ENCODE measurements at regions not wholly inside any gene's neighbourhood (a gene's known extent, or its start where the extent isn't known, plus 50 kb on each side); places are given as distances from the start of the nearest gene placed in this dataset.
"Not testable (repeated sequence)": the region's sequence is repeated elsewhere in the genome, so short reads cannot be mapped to it uniquely, and the experiment has no call there.

DNA sequence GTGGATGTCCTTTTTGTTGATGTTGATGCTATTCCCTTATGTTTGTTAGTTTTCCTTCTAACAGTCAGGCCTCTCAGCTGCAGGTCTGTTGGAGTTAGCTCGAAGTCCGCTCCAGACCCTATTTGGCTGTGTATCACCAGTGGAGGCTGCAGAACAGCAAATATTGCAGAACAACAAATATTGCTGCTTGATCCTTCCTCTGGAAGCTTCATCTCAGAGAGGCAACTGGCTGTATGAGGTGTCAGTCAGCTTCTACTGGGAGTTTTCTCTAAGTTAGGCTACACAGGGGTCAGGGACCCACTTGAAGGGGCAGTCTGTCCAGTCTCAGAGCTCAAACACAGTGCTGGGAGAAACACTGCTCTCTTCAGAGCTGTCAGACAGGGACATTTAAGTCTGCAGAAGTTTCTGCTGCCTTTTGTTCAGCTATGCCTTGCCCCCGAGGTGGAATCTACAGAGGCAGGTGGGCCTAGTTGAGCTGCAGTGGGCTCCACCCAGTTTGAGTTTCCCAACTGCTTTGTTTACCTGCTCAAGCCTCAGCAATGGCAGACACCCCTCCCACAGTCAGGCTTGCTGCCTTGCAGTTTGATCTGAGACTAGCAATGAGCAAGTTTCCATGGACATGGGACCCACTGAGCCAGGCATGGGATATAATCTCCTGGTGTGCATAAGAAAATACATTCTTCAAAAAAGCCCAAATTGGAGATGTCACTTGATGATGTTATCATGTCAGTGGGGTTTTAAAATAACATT is 99.5 kb downstream of the KDM5D start:
- DNase-seq: no peak

DNA sequence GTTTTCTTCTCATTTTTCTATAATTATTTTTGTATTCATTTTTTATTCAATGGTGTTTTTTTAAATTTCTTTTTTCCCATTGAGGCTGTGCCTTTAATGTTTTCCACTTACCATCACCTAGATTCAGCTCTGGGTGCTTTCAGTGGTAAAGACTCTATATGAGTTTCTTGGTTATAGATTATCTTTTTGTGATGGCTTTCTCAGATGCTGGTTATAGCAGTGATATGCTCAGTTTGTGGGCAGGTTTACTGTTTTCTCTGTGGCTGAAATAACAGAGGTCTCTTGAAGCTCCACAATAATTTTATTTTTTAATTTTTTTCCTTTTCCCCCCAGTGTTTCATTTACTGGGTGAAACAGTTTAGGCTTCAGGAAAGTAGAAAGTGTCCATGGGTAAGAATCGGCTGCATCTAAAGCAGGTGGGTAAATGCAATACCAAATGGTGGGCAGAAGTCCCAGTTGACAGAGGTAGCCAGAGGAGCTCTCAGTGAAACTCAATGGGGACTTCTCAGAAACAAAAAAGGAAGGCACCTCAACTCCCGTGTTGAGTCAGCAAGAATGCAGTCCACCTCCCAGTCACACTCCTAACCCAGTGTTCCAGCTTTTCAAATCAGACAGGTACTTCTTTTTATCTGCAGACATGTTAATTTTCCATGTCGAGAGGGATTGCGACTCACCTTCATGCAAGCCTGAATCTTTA is 106.7 kb downstream of the KDM5D start:
- no peak for DNase-seq

DNA sequence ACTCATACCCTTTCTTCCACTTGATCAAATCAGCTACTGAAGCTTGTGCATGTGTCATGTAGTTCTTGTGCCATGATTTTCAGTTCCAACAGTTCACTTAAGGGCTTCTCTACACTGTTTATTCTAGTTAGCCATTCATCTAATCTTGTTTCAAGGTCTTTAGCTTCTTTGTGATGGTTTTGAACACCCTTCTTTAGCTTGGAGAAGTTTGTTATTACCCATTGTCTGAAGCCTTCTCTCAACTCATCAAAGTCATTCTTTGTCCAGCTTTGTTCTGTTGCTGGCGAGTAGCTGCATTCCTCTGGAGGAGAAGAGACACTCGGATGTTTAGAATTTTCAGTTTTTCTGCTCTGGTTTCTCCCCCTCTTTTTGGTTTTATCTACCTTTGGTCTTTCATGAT is 115.6 kb downstream of the KDM5D start:
- no peak for DNase-seq

DNA sequence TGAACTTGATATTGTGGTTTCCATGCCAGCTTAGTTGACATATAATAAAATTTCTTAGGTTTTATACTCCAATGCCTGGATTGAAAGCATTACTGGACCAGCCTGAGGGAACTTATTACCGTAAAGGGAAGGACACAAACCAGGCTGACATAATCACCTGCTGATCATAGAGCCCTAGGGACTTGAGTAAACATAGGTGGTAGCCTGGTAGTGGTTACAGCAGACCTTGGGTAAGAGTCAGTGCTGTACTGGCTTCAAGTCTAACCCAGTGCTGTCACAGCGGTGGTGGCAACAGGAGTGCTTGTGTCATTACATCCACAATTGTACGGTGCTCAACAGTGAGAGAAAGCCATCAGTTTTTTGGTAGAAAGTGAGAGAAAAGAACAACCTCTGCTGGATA is 122.1 kb downstream of the KDM5D start:
- no peak for DNase-seq

DNA sequence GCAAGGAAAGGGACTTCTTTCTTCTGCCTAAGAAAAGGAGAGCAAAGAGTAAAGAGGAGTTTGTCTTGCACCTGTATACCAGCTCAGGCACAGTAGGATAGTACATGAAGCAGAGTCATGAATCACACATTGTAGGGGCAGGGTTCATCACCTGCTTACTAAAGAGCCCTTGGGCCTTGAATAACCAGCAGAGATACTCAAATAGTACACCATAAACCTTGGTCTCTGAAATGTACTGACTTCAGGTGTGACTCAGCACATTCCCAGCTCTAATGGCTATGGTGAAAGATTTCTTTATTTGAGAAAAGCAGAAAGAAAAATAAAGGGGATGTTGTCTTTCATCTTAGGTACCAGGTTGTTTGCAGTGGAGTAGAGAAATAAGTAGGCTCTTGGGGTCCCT is 122.8 kb downstream of the KDM5D start:
- DNase-seq: no peak

DNA sequence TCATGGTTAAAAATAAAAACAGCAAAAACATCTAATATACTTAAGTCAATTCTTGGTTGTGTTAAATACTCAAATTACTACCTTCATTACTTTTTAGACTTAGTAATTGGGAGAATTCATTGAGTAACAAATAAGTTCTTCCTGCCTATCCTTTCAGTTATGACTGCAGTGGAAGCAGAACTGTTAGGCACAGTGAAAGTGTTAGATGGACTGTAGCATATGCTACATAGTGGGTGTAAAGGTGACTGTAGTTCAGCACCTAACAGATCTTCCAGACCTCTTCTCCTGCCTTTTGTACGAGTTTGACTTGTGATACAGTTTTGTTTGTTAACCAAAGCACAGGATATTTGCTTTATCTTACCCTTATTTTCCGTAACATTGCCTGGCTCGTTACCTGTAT is 143.4 kb downstream of the KDM5D start:
- DNase-seq: no peak

DNA sequence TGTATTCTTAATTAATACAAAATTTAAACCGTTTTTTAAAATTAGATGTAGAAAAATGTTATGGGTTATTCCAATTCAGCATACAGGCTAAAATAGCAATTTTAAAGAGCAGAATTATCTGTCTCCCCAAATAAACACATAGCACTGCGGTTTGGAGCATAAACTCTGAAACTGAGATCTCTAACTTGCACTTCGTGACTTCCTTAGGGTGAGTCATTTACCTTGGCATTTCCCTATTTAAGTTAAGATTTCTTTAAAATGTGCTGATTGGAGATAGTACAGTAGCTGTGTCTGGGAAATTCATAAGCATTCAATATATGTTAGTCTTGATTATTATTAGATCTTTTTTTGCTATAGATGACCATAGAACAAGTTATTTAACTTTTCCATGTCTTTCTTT is 143.8 kb downstream of the KDM5D start:
- DNase-seq: no peak

DNA sequence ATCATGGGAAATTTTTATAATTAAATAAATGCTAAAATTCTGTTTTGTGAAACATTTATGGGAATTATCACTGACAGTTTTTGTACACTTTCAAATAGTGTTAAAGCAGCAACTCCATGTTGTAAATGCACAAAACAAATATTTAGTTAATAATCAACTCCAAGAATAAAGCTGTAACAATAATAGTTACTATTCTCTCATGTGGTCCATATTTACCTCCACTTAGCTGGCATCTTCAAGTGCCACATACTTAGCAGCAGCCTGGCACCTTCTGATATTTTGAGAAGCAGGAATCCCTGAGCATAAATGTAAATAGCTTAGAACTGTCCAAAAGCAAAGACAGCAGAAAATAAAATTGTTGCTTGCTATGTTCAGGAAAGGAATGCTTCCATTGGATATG is 154.3 kb downstream of the KDM5D start:
- no peak for DNase-seq

DNA sequence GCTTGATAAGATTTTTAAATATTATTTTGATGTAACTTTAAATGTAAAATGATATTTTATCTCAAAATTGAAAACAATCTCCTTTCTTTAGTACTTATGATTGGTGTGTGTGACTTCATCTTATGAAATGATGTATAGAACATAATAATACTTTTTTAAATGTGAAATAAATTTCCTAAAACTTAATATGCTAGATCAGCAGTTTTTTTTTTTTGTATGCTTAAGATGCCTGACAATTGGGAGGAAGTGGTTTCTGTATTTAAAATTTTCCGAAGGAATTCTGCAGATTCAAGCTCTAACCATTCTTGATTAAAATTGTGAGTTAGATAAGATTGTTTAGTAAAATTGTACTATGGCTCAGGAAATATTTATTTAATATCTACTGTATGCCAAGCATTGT is 154.9 kb downstream of the KDM5D start:
- no peak for DNase-seq

DNA sequence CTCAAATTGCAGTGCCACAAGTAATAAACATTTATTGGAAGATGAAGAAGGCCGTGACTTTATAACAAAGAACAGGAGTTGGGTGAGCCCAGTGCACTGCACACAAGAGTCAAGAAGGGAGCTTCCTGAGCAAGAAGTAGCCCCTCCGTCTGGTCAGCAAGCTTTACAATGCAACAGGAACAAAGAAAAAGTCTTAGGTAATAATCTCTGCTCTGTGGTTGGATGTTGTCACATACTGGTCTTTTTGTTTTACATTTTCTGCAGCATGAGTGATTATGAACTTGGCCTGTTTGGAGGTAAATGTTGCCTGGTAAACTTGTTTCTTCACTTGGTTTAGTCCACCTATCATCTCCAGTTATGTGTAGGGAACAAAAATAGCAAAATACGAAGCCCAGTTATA is 157.2 kb downstream of the KDM5D start:
- DNase-seq: no peak

DNA sequence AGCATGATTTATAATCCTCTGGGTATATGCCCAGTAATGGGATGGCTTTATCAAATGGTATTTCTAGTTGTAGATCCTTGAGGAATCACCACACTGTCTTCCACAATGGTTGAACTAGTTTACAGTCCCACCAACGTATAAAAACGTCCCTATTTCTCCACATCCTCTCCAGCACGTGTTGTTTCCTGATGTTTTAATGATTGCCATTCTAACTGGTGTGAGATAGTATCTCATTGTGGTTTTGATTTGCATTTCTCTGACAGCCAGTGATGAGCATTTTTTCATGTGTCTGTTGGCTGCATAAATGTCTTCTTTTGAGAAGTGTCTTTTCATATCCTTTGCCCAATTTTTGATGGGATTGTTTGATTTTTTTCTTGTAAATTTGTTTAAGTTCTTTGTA is 163.5 kb downstream of the KDM5D start:
- not testable (repeated sequence) for DNase-seq

DNA sequence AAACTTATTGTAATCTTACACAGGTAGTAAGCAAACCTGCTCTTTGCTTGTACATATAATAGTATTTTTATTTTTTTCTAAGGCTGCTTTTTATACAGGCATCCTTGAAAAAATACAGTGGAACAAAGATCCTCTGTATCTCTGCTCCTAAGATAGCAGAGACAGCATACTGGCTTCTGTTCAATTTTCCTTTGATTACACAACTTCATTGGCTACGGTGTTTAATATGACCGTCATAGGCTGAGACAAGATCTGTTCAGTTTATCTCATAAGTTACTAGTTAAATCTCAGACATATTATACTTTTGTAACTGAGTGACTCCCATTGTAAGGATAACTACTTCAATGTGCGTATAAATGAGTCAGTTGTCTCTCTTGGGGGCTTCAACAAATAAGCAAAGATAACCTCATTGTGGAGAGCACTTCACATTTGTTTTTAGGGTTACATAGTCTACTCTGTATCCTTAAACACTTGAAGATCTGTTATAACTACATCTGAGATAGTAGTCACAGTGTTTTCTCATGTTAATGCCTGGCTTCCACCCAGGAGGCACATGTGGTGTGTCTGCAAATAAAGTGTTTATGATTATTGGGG is 166.1 kb downstream of the KDM5D start:
- DNase-seq: no peak

DNA sequence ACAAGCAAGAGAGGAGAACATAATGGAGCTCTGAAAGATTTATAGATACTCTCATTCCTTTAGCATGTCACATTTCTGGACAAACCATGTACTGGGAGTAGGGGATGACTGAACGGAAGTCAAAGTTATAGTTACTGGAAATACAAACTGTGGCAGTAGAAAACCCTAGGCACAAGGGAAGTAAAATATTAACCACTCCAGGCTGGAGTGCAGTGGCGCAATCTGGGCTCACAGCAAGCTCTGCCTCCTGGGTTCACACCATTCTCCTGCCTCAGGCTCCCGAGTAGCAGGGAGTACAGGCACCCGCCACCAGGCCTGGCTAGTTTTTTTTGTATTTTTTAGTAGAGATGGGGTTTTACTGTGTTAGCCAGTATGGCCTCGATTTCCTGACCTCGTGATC is 167.3 kb downstream of the KDM5D start:
- DNase-seq: no peak

DNA sequence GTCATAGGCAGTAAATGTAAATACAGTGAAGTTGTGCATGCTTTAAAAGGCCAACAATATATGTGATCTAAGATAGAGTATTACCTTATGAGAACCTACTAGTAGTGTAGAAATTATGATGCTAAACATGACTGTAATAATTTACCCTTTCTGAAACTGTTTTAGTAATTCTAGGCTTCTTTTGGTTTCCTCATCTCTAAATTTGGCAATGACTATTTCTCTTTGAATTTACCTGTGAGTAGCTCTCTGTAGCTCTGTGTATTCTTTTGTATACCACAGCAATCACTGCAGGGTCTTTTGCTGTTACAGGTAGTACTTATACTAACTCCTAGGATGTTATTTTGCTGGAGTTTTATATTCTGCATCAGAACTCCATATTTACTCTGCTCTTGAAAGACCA is 169.6 kb downstream of the KDM5D start:
- no peak for DNase-seq

DNA sequence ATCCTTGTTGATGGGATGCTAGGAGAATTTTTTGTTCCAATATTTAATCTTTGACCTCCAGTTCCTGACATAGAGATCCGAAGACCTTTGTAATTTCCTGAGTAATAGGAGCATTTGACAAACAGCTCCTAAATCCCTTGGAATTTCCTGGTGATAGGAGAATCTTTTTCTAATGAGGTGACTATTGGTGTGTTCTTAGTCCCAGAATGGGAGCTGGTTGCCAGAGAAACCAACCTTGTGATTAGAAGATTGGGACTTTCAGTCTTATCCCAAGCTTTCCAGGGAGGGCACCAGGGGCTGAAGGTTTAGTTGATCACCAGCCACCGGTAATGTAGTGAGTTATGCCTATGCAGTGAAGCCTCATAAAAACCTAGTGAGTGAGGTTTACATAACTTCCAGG is 170.9 kb downstream of the KDM5D start:
- no peak for DNase-seq

DNA sequence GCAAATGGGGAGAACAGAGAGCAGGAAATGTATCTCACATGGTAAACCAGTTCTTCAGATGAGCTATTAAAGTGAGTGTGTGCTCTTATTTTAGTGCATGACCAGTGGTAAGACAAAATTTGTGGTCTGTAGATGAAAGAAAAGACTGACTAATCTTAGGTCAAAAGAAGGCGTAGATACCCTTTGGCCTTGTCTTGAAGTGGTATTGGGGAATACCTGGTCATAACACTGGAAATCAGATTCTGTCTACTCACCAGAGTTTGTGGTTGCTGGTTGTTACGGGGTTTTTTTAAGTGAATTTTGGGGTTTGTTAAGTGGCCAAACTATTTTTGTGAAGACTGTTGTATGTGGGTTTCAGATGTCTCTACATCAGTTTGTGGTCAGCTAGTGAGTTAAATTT is 173.5 kb downstream of the KDM5D start:
- no peak for DNase-seq

DNA sequence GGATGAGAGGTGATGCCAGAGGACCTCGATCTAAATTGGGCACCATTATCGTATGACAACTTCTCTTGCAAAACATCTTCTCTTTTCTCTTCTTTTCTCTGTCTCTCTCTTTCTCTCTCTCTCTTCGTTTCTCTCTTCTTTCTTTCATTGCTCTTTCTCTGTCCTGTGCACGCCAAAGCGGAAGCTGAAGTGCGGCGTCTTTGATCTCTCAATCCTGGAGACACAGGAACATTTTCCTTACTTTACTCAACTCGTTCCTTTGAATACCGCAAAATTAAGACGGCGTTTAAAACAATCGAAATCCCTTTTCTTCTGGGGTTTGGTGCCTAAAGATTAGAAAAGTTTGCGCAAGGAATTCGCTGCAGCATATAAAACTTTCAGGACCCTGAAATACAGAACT is 176.6 kb downstream of the KDM5D start:
- peak; percentile 40 for DNase-seq

DNA sequence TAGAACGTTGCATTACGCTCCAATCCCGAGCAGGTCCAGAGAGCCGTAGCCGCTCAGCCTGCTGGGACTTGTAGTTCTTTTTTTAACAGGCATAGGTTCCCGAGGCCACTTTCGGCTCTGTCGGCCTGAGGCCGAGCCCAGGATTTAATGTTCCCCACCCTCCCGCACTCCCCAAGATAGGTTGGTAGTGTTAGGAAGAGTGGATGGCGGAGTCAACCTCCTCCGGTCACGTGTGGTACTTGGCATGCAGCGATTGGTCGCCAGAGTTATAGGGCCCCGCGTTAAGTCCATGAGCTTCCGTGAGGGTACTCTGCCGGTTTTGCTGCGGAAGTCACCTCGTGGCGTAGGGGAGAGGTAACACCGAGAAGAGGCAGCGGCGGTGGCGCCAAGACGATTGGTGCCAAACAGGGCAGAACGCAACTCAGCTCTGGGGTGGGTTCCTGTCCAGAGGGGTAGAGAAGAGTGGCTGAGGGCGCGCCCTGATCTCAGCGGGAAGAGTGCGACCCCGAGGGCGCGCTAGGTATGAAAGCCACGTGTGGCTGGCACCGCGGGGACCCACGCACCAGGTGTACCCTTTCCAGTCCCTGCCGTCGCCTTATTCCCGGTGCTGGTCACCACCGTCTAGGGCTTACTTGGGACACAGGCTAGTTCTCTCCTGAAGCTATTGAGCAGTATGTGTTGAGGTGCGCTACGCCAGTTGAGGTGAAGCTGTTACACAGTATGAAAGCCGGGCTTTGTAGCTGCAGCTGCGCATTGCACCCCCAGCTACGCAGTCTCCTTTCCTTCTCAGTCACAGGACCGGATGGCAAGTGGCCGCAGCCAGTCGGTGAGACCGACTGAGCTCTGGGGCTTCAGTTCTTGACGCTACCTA is 177.2 kb downstream of the KDM5D start:
- peak; percentile 85 for DNase-seq

DNA sequence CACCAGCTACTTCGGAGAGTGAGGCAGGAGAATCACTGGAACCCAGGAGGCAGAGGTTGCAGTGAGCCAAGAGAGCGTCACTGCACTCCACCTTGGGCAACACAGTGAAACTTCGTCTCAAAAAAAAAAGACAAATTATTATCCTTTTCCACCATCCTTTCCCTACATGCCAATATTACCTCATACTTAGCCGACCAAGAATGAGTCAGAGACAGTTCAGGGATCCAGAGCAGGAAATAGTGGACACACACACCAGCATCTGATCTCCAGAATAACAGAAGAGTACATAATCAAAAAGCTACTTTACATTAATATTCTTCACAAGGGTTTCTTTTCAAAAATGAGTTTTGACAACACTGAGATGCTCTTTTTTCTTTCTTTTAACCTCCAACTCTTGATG is 185.4 kb downstream of the KDM5D start:
- DNase-seq: no peak

DNA sequence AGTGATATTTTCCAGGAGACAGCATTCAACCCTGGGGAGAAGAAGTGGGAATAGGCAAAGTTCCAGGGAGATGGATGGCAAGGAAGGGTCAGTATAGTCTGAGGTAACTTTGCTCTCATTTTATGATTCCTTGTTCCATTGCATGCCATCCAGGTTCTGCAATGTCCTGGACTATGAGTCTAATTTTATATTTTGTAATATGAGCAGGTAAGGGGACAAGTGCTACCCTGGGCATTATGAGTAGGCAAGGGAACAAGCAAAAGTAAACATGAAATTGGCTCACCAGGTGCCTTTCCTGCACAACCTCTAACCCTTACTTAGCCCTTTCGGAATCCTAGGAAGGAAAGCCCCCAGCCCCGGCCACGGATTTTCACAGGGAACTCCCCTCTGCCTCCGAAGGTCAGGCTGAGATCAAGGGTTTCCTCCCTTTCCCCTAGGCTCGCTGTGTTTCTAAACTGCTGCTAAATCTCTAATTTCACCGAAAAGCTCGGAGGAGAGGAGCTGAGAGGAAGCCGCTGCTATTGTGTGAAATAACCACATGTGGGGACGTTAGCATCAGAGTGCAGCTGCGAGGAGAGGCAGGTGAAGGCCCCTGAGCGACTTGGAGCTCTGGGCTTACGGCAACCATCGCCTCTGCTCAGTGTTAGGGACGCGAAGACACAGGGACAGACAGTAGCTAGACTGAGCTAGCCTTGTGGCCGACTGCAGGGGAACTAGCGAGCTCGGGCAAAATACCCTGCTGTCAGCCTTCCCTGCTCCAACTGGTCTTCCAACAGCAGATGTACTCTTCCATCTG is 194.7 kb downstream of the KDM5D start:
- no peak for DNase-seq

DNA sequence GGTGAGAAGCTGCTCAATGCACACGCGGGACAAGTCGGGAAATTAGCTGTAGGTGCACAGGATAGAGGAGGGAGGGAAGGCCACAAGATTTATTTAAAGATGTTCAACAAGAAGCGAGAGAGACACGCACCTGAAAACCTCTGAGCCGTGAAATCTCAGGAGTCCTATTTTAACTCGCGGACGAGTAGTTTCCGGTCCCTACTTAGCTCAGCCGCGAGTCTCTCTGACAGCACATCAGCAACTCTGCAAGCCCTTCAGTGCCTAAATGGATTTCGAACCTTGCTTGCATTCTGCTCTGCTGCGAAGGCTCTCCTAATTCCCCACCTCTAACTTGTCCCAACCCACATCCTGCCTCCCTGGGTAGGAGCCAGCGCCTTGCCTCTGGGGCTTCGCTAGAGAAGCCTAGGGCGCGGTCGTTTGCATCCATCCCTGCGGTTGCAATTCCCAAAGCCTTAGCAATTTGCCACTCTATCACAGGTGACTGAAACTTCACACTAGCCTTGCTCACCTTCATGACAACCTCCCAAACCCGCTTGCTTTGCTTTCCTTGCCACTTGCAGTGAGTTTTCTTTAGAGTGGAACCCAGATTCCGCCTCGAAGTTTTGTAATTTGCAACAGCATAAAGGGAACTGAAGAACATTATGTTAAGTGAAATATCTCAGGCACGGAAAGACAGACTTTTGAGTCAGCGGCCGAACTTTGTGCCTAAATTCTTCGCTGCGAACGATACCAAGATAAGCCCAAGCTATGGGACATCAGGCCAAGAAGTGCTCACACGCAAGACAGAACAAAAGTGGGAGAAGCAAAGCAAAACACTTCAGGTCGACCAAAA is 202.8 kb downstream of the KDM5D start:
- no peak for DNase-seq

DNA sequence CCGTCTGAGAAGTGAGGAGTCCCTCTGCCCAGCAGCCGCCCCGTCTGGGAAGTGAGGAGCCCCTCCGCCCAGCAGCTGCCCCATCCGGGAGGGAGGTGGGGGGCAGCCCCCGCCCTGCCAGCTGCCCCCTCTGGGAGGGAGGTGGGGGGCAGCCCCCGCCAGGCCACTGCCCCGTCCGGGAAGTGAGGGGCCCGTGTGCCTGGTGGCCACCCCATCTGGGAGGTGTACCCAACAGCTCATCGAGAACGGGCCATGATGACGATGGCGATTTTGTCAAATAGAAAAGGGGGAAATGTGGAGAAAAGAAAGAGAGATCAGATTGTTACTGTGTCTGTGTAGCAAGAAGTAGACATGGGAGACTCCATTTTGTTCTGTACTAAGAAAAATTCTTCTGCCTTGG is 208.8 kb downstream of the KDM5D start:
- not testable (repeated sequence) for DNase-seq

All from NCI-H1092 treated with DMSO at 0.1 percent for 48 hours (cell line).